Erythroblast (primary cell): ENCODE measurements at regions not wholly inside any gene's neighbourhood (a gene's known extent, or its start where the extent isn't known, plus 50 kb on each side); places are given as distances from the start of the nearest gene placed in this dataset.

Experiments
- GATA1 ChIP-seq: IDR thresholded peaks from 2 replicates; pipeline ENCODE4 v1.6.1; 2011; ENCODE audit warnings: low read depth, mild to moderate bottlenecking, control low read depth, low read length, moderate library complexity
- POLR2A ChIP-seq: IDR thresholded peaks from 2 replicates; pipeline ENCODE4 v1.6.1; 2011; ENCODE audit warnings: mild to moderate bottlenecking, low read length

- TF ChIP-seq POLR2A, result no peak
- no peak for TF ChIP-seq GATA1
Observed at GRCh38 chr6:119591235-119591634, 241.7 kb upstream of the MAN1A1 start.
